GM23338 (cell line): ENCODE measurements at regions not wholly inside any gene's neighbourhood (a gene's known extent, or its start where the extent isn't known, plus 50 kb on each side); places are given as distances from the start of the nearest gene placed in this dataset.

Experiments used
- ATAC-seq: fragments of 200-7000 bp; cut with Tn5 transposase; 3 replicates; pipeline ENCODE4 v1.9.1; 2020
- DNase-seq: peaks from one replicate; pipeline ENCODE4 v3.0.0-alpha.2; 2015; ENCODE audit warnings: low spot score
- H2AFZ ChIP-seq: fragments of 200-600 bp; sonication (generic); 2 replicates; pipeline ENCODE4 v1.8.0; 2016; ENCODE audit warnings: antibody characterized with exemption, mild to moderate bottlenecking, moderate library complexity
- H3F3A ChIP-seq: fragments of 200-600 bp; sonication (generic); replicated peaks from 2 replicates; pipeline ENCODE4 v1.8.0; 2017; ENCODE audit warnings: antibody characterized with exemption, mixed run types, low read depth
- H3K27ac ChIP-seq: fragments of 200-600 bp; sonication (generic); 2 replicates; pipeline ENCODE4 v1.6.1; 2016; ENCODE audit warnings: low read depth
- H3K27me3 ChIP-seq: fragments of 200-600 bp; sonication (generic); 2 replicates; pipeline ENCODE4 v1.8.0; 2016; ENCODE audit warnings: mild to moderate bottlenecking, mixed run types, moderate library complexity; ENCODE audit not compliant: insufficient read depth
- H3K36me3 ChIP-seq: fragments of 200-600 bp; sonication (generic); 2 replicates; pipeline ENCODE4 v1.8.0; 2016; ENCODE audit warnings: mild to moderate bottlenecking; ENCODE audit not compliant: insufficient read depth
- H3K4me1 ChIP-seq: fragments of 200-600 bp; sonication (generic); 2 replicates; pipeline ENCODE4 v1.8.0; 2016; ENCODE audit warnings: mild to moderate bottlenecking, moderate library complexity; ENCODE audit not compliant: insufficient read depth
- H3K4me2 ChIP-seq: fragments of 200-600 bp; sonication (generic); 2 replicates; pipeline ENCODE4 v1.7.1; 2017; ENCODE audit warnings: mixed run types
- H3K4me3 ChIP-seq: fragments of 200-600 bp; sonication (generic); 2 replicates; pipeline ENCODE4 v1.6.1; 2016; ENCODE audit warnings: mixed run types
- H3K79me2 ChIP-seq: fragments of 200-600 bp; sonication (generic); replicated peaks from 2 replicates; pipeline ENCODE4 v1.8.0; 2017; ENCODE audit warnings: mild to moderate bottlenecking; ENCODE audit not compliant: insufficient read depth
- H3K9me2 ChIP-seq: fragments of 200-600 bp; sonication (generic); 2 replicates; pipeline ENCODE4 v1.8.0; 2017; ENCODE audit not compliant: insufficient read depth
- H4K20me1 ChIP-seq: fragments of 200-600 bp; sonication (generic); replicated peaks from 2 replicates; pipeline ENCODE4 v1.8.0; 2017; ENCODE audit warnings: mild to moderate bottlenecking; ENCODE audit not compliant: insufficient read depth
- H3K27ac Mint-ChIP-seq: 2 replicates; pipeline ENCODE4 v1.8.0; 2020; ENCODE audit warnings: inconsistent platforms, mild to moderate bottlenecking, moderate library complexity, mixed read lengths
- H3K27me3 Mint-ChIP-seq: 3 replicates; pipeline ENCODE4 v1.8.0; 2022; ENCODE audit warnings: low read depth, mild to moderate bottlenecking, moderate library complexity, mixed read lengths, inconsistent platforms; ENCODE audit not compliant: insufficient read depth, poor library complexity
- H3K36me3 Mint-ChIP-seq: 3 replicates; pipeline ENCODE4 v1.8.0; 2021; ENCODE audit warnings: low read depth, mild to moderate bottlenecking, inconsistent platforms, moderate library complexity, mixed read lengths
- H3K4me1 Mint-ChIP-seq: 3 replicates; pipeline ENCODE4 v1.8.0; 2020; ENCODE audit warnings: mild to moderate bottlenecking, inconsistent platforms, mixed read lengths
- H3K4me3 Mint-ChIP-seq: 3 replicates; pipeline ENCODE4 v1.8.0; 2021; ENCODE audit warnings: moderate library complexity, mild to moderate bottlenecking, inconsistent platforms, mixed read lengths
- H3K9me3 Mint-ChIP-seq: 3 replicates; pipeline ENCODE4 v1.8.0; 2020; ENCODE audit warnings: moderate library complexity, mild to moderate bottlenecking, inconsistent platforms, mixed read lengths
- CREB1 ChIP-seq: fragments of 250-450 bp; sonication (Bioruptor Pico); IDR thresholded peaks from 2 replicates; pipeline ENCODE4 v1.5.0; 2020; ENCODE audit warnings: low read depth, mild to moderate bottlenecking, moderate library complexity
- ETS1 ChIP-seq: IDR thresholded peaks from 2 replicates; pipeline ENCODE4 v1.6.1; 2016; ENCODE audit warnings: antibody characterized with exemption
- EZH2 ChIP-seq: fragments of 200-600 bp; sonication (generic); IDR thresholded peaks from one replicate; pipeline ENCODE4 v1.8.0; 2017; ENCODE audit warnings: antibody characterized with exemption, mild to moderate bottlenecking, low read depth; ENCODE audit not compliant: unreplicated experiment
- EZH2phosphoT487 ChIP-seq: fragments of 200-600 bp; sonication (generic); IDR thresholded peaks from one replicate; pipeline ENCODE4 v1.8.1; 2018; ENCODE audit warnings: antibody characterized with exemption; ENCODE audit not compliant: unreplicated experiment
- NANOG ChIP-seq: IDR thresholded peaks from 2 replicates; pipeline ENCODE4 v1.6.1; 2016; ENCODE audit warnings: antibody characterized with exemption, borderline replicate concordance
- POLR2AphosphoS5 ChIP-seq: IDR thresholded peaks from 2 replicates; pipeline ENCODE4 v1.6.1; 2016; ENCODE audit warnings: antibody characterized with exemption, low read depth
- REST ChIP-seq: IDR thresholded peaks from one replicate; pipeline ENCODE4 v1.6.1; 2018; ENCODE audit warnings: antibody characterized with exemption; ENCODE audit not compliant: unreplicated experiment
- STAT1 ChIP-seq: IDR thresholded peaks from one replicate; pipeline ENCODE4 v1.6.1; 2016; ENCODE audit warnings: antibody characterized with exemption; ENCODE audit not compliant: unreplicated experiment
- ZNF462 ChIP-seq: fragments of 250-450 bp; sonication (Bioruptor Pico); IDR thresholded peaks from 2 replicates; pipeline ENCODE4 v1.5.0; 2020; ENCODE audit warnings: mild to moderate bottlenecking, moderate library complexity

DNA sequence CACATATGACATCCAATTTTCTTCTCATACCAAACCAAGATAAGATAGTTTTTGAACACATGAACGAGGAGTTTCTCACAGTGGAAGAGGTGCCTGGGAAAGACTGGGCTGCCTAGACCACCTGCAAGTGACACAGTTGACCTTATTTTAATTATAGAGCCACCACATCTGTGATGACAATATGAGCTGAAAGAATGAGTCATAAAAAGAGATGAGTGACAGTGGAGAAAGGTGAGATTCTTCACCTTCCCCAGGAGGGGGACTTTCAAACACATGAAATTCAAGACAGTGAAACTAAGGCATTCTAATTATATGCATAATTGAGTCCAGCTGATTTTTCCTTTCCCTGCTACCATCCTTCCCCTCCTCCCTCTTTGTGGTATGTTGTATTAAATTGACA, 475.5 kb downstream of the NXPH1 start:
- Histone ChIP-seq H3K79me2 (no peaks in the 10 kb centered on the region), H2AFZ (no peak overlapping the region), H4K20me1 (no peaks in the 10 kb centered on the region), H3K4me1 (peaks cover 9% of the 10 kb centered on the region), H3K27me3 (no peaks in the 10 kb centered on the region), H3F3A (no peaks in the 10 kb centered on the region), H3K4me2 (no peak overlapping the region), H3K27ac (no peak overlapping the region), H3K36me3 (no peaks in the 10 kb centered on the region), H3K9me2 (no peaks in the 10 kb centered on the region), H3K4me3 (no peak overlapping the region)
- ATAC-seq (no peak), DNase-seq (no peak)
- no peaks in the 10 kb centered on the region for H3K9me3 Mint-ChIP-seq
- peaks cover 7% of the 10 kb centered on the region; the same call in 2 of the 3 replicates for H3K4me1 Mint-ChIP-seq
- H3K36me3 Mint-ChIP-seq, result no peaks in the 10 kb centered on the region
- no peak overlapping the region for H3K4me3 Mint-ChIP-seq
- TF ChIP-seq ETS1, result no peak
- TF ChIP-seq REST, result no peak
- TF ChIP-seq CREB1, result no peak
- no peak for TF ChIP-seq STAT1
- TF ChIP-seq POLR2AphosphoS5, result no peak
- no peak overlapping the region for H3K27ac Mint-ChIP-seq
- H3K27me3 Mint-ChIP-seq, result no peaks in the 10 kb centered on the region

DNA sequence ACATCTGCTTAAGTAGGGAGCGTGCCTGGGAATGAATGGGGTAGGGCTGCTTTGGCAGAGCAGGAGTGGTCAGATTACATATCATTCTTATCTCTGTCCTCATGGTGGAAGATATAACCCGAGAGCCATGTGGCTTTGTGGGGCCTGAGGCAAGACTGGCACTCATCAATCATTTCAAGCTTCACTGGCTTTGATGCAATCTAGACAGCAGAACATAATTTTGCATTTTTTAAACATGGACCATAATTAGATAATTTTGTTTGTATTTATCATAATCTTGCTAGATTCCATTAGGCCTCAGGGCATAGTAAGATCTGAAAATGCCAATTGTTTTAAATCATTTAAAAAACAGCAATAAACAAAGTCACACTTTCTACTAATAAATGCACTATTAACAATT, 480.3 kb downstream of the NXPH1 start:
- no peak overlapping the region for H2AFZ ChIP-seq
- peak overlapping the region; percentile 76; the same call in 1 of the 2 replicates for H3K27ac Mint-ChIP-seq
- H3K79me2 ChIP-seq, result no peaks in the 10 kb centered on the region
- no peak for TF ChIP-seq NANOG
- no peak for TF ChIP-seq EZH2phosphoT487
- TF ChIP-seq POLR2AphosphoS5, result no peak
- no peak for TF ChIP-seq EZH2
- no peak for TF ChIP-seq STAT1
- no peak for TF ChIP-seq ETS1
- no peak for TF ChIP-seq ZNF462 (CRISPR knock-in tag)

More for the DNA sequence above, 480.3 kb downstream of the NXPH1 start:
- Histone ChIP-seq H3K27ac (no peak overlapping the region), H3F3A (no peaks in the 10 kb centered on the region), H3K4me3 (no peak overlapping the region), H4K20me1 (no peaks in the 10 kb centered on the region), H3K9me2 (no peaks in the 10 kb centered on the region; the same call in 1 of the 2 replicates), H3K4me2 (no peak overlapping the region), H3K36me3 (no peaks in the 10 kb centered on the region), H3K27me3 (no peaks in the 10 kb centered on the region), H3K4me1 (peaks cover 9% of the 10 kb centered on the region)
- no peak for ATAC-seq
- no peak for DNase-seq
- H3K36me3 Mint-ChIP-seq, result no peaks in the 10 kb centered on the region
- H3K9me3 Mint-ChIP-seq, result no peaks in the 10 kb centered on the region
- no peaks in the 10 kb centered on the region for H3K27me3 Mint-ChIP-seq
- peaks cover 4% of the 10 kb centered on the region; the same call in 2 of the 3 replicates for H3K4me1 Mint-ChIP-seq
- no peak overlapping the region for H3K4me3 Mint-ChIP-seq
